HG02981 (cell line): ENCODE measurements at regions not wholly inside any gene's neighbourhood (a gene's known extent, or its start where the extent isn't known, plus 50 kb on each side); places are given as distances from the start of the nearest gene placed in this dataset.

Experiments used
- ATAC-seq: cut with Tn5 transposase; IDR thresholded peaks from one replicate; pipeline ENCODE4 v1.9.1; 2021; ENCODE audit warnings: mild to moderate bottlenecking, moderate library complexity; ENCODE audit not compliant: unreplicated experiment

DNA sequence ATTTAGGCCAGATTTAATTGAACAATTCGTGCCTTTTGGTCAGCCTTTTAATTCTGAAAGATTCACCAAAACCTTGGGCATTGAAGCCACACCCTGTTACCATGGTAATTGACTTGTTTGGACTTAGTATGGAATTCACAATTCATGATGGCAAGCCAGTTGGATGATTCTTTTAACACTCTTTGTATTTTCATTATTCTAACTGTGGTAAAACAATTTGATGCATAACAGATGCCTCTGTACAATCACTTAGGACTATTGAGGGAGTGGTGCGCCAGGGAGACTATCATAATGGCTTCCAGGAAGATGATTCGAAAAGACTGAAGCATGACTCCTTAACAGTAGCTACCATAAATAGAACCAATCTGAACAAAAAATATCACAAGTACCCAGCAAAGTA lies 381.1 kb upstream of the ADAMTS16 start:
- ATAC-seq = no peak

DNA sequence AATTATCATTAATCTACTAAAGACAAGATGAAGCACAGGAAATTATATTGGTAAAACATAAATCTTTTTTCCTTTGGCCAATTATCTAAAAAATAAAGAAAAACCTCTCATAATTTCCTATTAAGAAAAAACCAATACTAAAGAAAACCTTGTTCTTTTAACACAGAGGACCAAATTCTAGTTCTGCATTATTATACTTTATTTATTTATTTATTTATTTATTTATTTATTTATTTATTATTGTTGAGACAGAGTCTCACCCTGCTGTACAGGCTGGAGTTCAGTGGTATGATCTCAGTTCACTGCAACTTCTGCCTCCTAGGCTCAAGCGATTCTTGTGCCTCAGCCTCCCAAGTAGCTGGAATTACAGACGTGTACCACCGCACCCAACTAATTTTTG lies 377.8 kb upstream of the ADAMTS16 start:
- ATAC-seq = no peak

DNA sequence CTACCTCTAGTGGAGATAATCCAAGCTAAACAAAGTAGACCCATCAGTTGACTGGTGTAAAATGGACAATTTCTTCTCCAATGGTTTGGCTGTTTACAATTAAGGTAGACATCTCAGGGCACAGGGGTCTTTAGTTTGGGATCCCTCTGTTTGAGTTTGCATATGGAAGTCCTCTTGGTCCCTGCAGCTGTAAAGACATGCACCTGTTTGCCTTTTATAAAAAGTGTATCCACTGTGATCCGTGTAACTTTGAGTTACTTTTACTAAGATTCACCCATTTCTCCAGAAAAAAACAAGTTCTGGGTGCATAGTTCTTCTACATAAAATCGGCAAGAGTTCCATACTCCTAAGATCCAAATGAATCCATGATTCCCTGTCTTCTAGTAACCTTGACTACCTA lies 374.7 kb upstream of the ADAMTS16 start:
- ATAC-seq = no peak

DNA sequence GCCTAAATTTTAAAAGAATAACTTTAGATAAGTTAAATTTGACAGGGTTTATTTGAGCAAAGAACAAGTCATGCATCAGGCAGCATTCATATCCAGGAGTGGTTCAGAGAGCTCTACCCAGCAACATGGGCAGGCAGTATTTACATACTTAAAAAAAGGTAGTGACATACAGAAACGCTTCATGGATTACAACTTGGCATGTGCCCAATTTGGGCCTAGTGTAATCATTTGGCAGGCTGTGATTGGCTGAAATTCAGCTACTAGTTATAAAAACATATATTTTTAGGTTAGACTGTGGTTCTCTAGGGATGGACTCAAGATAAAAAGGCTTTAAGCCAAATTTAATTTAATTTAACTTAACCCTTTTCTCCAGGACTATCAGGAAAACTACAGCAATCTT lies 374.0 kb upstream of the ADAMTS16 start:
- ATAC-seq = no peak

DNA sequence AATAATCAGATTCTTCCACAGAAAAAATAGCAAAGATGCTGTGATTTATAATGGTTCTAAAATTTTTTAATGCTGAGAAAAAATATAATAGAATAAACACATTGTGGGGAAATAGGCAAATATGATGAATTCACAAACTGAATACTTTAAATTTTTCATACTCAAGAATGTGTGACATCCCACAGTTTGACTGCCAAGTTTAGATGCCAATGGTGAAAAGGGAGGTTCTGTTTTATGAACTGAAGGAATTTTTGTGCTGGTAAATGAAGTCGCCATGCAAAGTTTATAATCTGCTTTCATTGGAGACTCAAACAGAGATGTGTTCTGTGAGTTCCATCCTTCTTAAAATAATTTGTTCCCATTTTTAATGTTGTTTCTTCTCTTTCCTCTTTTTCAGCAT lies 367.5 kb upstream of the ADAMTS16 start:
- ATAC-seq = no peak

DNA sequence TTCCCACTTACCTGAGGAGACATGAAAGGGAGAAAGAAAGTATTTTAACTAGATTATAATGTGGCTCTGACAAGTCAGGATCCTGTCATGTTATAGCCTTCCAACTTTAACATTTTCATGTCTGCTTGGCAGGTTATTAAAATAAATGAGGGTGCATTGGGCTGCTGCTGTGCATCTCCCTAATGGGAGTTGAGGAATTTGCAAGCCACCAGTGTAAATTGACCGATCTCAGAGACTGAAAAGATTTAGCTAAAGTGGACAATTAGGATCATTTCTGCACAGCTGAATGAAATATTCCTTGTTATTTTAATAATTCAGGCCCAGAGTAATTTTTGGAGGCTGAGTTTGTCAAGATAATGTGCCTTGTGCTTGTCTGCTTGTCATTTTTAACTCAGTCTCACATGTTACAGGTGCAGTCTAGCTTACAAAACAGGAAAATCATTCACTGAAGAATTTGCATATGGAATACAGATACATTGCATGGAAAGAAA lies 366.3 kb upstream of the ADAMTS16 start:
- ATAC-seq = no peak

DNA sequence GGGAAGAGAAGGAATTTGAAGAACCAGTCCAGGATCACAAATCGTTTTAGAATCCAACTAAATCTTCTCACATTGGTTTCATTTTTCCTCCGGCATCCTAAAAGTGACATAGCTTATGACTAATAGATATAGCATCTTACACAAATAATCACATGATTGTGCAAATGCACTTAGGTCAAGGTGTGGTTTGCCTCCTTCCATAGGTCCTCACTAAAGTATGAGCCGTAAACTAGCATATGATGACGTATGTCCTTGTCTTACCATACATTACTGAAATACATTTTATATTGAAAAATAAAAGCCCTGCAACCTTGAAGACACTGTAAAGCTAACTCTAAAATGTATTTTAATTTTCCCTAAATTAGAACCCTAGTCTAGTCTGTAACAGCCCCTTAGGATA lies 362.7 kb upstream of the ADAMTS16 start:
- no peak for ATAC-seq

DNA sequence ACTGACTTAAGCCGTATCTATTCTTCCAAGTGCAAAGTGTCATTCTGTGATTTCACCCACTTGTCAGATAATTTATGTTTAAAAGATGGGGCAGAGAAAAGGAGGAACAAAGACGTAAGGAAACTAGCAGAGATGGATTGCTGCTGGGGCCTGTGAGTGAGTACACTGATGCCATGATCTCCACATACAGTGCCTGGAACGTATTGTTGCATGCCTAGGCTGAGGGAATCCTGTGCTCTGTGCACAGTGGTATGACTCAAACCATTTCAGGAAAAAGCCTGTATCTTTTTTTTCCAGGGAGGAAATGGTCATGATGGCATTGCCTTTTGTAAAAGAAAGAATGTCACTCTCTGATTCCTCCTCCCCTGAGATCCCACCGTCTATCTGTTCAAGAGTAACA lies 359.5 kb upstream of the ADAMTS16 start:
- ATAC-seq = no peak

DNA sequence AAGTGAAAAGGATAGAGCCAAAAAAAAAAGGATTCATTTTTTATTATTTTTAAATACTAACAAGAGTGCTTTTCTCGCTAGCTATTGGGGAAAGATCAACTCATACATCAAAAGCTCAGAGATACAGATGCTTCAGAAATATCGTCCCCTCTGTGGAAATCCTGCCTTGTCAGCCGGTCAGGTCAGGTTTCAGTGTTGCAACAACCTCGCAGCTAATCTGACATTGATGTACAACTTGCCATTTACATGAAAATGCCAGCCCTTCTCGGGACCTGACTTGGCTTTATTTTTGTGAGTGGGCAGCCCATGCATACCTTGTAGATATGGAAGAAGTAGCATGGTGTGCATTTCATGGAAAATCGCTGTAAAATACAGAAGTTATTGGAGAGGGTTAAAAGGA lies 358.8 kb upstream of the ADAMTS16 start:
- ATAC-seq = no peak

DNA sequence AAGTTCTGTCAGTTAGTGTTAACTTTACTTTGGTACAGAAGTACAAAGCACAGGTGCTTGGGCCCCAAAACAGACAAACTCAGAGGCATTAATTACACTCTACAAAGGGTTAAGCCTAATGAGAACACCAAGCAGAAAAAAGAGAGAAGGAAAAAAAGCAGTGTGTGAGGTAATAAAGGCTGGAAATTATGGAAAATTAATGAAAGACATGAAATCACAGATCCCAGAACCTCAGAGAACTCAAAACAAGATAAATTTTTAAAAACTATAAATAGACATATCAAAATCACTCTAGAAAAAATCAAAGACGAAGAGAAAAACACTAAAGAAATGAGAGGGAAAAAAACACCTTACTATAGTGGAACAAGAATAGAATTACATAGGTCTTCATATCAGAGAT lies 354.2 kb upstream of the ADAMTS16 start:
- ATAC-seq = no peak

DNA sequence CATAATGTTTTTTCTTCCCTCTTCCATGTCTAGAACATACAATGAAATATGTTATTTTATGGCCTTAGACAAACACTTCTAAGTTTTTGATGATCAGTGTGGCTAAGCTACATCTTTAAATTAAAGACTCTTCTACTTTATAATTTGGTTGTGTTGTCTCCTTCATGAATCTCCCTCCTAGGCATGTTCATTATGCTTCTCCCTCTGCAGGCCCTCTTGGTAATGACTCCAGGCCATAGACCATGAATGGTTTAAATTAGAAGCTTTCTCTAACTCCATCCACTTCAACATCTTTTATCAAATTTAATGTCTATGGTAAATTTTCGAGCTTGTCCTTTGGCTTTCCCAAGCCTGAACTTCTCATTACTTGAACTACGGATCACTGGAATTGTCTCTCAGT lies 342.7 kb upstream of the ADAMTS16 start:
- ATAC-seq = no peak

DNA sequence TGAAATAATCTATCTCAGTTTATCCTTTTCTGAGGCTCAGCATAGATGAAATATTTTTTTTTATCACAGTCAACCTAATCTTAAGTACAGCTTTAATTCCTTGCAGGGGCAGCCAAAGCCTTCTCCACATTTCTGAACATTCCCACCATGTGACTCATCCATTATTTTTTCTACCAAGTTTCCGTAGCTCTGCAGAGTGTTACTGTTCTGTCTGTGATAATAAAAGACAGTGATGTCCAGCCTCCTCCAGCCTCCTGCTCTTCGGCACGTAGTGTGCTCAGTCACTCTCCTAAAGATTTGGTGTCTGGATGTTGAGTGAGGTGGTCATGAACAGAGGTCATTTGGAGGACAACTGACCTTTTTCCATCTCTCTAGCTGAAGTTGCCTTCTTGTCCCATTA lies 338.1 kb upstream of the ADAMTS16 start:
- ATAC-seq = no peak

DNA sequence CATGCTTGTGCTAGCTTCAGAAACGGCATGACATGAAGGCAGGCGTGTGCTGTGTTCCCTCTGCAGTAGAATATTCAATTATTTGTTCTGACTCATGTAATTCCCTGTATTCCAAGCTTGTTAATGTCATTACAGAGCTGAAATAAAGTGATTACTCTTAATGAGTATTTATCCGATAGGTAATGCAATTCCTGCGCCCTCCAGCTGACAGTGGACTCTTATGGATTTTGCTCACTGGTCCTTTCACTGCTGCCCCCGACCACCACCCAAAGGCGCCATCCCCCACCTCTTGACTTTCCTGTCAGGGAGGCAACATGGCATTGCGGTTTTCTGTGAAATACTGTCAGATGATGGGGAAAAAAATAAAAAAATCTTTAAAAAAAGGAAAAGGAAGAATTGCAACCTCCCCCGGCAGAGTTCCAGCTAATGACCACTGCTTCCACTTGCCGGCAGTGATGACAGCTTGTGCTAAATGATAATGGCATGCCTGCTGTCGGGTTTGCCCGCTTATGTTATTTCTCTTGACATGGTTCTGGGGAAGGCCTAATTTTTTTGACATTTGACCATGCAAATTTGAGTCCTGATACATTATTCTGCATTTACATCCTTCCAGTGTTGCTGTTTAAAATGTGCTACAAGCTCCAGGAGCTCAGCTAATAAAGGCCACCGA lies 335.3 kb upstream of the ADAMTS16 start:
- ATAC-seq = no peak

DNA sequence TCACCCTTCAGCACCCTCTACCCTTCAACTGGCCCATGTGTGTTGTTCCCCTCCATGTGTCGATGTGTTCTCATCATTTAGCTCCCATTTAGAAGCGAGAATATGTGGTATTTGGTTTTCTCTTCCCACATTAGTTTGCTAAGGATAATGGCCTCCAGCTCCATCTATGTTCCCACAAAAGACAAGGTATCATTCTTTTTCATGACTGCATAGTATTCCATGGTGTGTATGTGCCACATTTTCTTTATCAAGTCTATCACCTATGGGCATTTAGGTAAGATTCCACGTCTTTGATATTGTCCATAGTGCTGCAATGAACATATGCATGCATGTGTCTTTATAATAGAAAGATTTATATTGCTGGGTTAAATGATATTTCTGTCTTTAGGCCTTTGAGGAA lies 325.1 kb upstream of the ADAMTS16 start:
- ATAC-seq = no peak

DNA sequence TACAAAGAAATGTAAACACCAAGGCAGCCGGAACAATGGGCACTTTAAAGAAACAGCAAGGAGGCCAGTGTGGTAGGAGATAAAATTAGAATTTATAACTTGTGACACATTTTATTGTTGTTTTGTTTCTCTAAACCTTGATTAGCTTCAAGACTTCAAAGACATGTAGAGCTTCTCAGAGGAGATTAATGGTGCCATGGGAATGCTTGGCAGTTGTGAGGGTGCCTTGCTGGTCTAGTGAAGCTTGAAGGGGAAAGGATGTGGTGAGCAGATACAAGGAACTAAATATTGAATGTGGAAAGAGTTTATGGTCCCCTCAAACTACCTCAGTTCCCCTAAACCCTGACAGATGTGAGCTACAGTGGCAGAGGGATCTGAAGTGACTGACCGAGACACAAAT lies 322.4 kb upstream of the ADAMTS16 start:
- ATAC-seq = no peak

DNA sequence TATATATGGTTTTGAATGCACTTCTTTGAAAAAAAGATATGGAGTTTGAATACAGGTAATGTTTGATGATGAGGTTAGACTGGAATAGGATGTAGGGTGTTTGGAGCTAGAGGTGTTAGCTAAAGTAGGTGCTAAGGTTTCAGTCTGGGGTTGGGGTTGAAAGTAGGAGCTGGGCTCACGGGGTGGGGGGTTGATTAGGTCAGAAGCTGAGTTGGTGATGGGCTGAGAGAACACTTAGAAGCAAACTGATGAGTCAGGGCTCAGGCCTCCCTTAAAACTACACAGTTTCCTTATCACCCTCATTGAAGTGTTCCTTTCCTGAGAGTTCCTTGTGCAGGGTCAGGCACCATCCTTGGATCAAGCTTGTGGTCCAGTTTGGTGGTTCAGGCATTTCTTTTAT lies 308.8 kb upstream of the ADAMTS16 start:
- ATAC-seq = no peak

DNA sequence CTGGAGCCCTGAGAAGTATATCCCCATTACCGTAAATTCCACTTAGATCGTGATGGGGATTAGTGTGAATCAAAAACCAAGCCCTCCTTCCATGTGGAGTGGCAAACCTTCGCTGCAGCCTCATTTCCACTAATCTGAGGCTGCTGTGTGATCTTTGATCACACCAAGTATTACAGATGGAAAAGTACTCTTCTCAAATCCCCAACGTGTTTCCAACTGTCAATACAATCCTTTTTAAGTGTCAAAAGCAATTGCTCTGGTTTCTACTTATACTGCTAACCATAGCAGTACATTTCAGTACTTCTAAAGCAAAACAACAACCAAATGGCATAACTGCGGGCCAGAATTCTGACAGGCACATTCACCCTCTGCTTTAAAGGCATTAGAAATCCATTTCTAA lies 307.7 kb upstream of the ADAMTS16 start:
- no peak for ATAC-seq

DNA sequence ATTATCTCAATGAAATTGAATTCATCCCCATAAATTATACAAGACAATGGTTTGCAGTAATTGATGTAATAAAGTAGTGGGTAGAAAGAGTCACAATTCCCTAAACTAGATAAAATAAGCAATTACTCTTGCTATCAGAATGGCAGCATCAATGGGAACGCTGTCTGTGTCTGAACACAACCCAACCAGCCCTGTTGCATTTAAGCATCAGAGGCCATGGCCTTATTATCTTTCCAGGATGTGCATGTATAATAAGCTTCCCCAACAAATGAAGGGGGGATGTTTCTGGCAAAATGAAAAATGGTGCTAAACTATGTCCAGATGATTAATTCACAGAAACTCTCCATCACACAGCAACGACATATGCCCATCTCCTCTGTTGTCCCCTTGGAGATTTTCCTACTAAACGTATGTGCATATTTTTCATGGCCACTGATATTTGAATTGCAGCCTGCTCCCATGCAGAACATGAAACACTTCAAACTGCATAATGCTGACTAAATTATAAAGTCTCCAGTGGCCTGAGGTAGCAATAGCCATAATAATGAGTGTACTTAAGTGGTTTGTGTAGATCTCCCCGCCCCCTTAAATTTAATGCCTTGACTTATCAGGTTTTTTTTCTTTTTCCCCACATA lies 306.9 kb upstream of the ADAMTS16 start:
- no peak for ATAC-seq

DNA sequence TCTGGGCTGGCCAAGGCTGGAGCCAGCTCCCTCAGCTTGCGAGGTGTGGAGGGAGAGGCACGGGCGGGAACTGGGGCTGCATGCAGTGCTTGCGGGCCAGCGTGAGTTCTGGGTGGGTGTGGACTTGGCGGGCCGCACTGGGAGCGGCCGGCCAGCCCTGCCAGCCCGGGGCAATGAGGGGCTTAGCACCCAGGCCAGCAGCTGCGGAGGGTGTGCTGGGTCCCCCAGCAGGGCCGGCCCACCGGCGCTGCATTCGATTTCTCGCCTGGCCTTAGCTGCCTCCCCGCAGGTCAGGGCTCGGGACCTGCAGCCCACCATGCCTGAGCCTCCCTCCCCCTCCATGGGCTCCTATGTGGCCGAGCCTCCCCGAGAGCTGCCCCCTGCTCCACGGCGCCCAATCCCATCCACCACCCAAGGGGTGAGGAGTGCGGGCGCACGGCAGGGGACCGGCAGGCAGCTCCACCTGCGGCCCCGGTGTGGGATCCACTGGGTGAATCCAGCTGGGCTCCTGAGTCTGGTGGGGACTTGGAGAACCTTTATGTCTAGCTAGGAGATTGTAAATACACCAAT lies 302.6 kb upstream of the ADAMTS16 start:
- no peak for ATAC-seq

DNA sequence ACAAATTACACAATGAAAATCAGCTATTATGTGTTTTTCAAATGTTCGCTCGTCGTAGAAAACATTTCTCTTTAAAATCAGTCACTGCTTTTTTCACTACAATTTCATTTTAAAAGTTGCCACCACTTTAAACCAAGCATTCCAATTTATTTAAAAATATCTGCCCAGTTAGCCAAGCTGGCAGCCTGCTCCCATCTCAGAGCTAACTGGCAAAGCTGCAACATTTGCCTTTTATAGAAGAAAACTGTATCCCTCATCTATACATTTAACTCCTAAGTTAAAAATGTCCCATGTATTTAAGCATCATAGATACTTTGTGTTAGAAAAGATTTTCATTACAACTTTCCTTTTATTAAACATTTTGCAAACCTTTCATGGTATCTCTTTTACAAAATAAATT lies 294.9 kb upstream of the ADAMTS16 start:
- ATAC-seq = no peak

DNA sequence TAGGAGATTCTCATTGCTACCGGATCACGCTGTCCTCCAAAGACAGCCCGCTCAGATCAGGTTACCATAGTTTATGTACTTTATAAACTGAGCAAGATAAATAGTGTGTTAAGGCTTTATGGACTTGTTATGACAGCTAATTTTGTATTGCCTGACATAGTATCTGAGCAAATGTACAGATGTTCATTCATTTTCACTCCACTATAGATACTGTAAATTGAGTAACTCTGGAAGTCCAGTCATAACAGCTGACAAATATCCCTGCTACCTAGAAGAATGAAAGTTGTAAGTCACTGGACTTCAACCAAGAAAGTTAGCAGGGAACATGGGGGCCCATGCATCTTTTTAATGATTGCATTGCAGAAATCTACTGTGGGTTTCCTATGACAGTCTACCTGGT lies 292.4 kb upstream of the ADAMTS16 start:
- ATAC-seq = no peak

DNA sequence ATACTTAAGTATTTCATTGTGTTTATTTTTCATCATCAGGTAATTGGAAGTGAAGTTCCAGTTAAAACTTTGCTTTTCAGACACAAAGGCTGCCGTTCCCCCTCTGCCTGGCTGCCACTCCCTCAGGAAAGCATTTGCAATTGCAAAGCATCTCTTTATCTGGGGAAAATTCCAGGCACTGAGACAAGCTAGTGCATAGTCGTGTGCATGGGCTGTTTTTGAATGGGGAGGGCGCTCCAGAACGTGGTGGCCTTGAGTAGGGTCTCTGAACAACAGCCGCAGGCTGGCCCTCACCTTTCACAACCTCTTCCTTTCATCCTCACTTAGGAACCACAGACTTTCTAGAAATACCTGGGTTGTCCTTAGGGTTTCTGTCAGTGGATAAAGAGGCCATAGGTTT lies 285.1 kb upstream of the ADAMTS16 start:
- no peak for ATAC-seq

DNA sequence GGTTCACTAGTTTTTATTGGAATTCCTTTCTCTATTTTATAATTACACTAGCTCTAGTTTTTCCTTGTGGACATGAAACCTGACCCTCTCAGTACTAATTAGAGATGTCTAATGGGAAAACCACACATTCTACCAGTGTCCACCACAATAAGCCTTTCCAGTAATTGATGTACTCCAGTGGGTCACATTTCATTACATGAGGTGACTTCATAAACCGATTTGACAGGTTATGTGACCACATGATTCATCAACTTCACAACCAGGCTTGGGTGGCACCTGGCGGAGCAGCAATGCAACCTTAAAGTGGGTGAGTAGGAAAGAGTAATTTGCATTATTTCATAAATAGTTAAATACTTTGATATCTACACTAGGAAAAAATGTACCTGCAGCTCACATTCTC lies 284.2 kb upstream of the ADAMTS16 start:
- no peak for ATAC-seq
